ENCODE measurements at regions not wholly inside any gene's neighbourhood (a gene's known extent, or its start where the extent isn't known, plus 50 kb on each side); places are given as distances from the start of the nearest gene placed in this dataset.

- no peak for TF ChIP-seq CTCF (IDR thresholded peaks at IDR 0.05)
- TF ChIP-seq POLR2A (IDR thresholded peaks at IDR 0.05) = no peak
These were observed 1513.4 kb upstream of the AGA start for GRCh38 chr4:178955614-178956013.

All from heart left ventricle (tissue), 13 donors.